H1 (cell line): ENCODE measurements at regions not wholly inside any gene's neighbourhood (a gene's known extent, or its start where the extent isn't known, plus 50 kb on each side); places are given as distances from the start of the nearest gene placed in this dataset.

Experiments used
- BRCA1 ChIP-seq: IDR thresholded peaks from 2 replicates; pipeline ENCODE4 v1.6.1; 2012; ENCODE audit warnings: low read depth, low read length, improper control_type of control experiment
- EP300 ChIP-seq, 2 experiments: IDR thresholded peaks; 1 replicate in 1 of 2; 2 replicates in 1 of 2; pipeline ENCODE4 v1.6.1; 2011 to 2012; ENCODE audit warnings: low read depth in 2 of 2, low read length in 2 of 2, mild to moderate bottlenecking in 2 of 2, borderline replicate concordance in 1 of 2, inconsistent platforms in 1 of 2, moderate library complexity in 1 of 2
- KDM5A ChIP-seq: fragments of 200-600 bp; IDR thresholded peaks from 2 replicates; pipeline ENCODE4 v1.7.1; 2012; ENCODE audit warnings: mild to moderate bottlenecking, low read length, inconsistent platforms, mixed read lengths
- POLR2A ChIP-seq, 2 experiments: IDR thresholded peaks; 1 replicate in 1 of 2; 2 replicates in 1 of 2; pipeline ENCODE4 v1.6.1; 2011; ENCODE audit warnings: low read depth in 2 of 2, low read length in 2 of 2, mild to moderate bottlenecking in 2 of 2; ENCODE audit errors: control extremely low read depth in 1 of 2
- POLR2AphosphoS5 ChIP-seq: IDR thresholded peaks from 2 replicates; pipeline ENCODE4 v1.6.1; 2011; ENCODE audit warnings: low read depth, low read length
- RXRA ChIP-seq: IDR thresholded peaks from 2 replicates; pipeline ENCODE4 v1.6.1; 2011; ENCODE audit warnings: low read depth, mild to moderate bottlenecking, low read length, moderate library complexity; ENCODE audit not compliant: insufficient read depth
- TF ChIP-seq, protein P1 (sequence below), 3 experiments: IDR thresholded peaks; 1 replicate in 2 of 3; 2 replicates in 1 of 3; pipeline versions ENCODE4 v1.5.1 to v1.6.1; 2011; ENCODE audit warnings: low read length in 3 of 3, mild to moderate bottlenecking in 3 of 3, inconsistent platforms in 2 of 3, low read depth in 1 of 3, moderate library complexity in 1 of 3; ENCODE audit not compliant: insufficient read depth in 1 of 3; ENCODE audit errors: control extremely low read depth in 1 of 3

DNA sequence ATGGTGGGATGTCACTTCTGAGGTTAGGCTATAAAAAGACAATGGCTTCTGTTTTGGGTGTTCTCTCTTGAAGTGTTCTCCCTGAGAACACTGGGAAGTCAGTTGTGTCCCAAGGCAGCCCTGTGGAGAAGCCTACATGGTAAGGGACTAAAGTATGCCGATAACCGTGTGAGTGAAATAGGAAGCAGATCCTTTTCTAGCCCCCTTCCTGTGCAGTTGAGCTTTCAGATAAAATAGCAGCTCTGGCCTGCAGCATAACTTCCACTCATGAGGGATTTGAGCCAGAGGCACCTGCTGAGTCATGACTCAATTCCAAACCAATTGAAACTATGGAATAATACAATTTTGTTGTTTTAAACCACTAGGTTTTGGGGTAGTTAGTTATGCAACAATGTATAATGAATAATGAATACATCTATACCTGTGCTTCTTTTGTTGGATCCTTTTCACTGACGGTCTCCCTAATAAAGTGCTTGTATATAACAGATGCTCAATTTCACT is 241.6 kb downstream of the TFAP2B start:
- TF ChIP-seq BRCA1: no peak
- no peak for TF ChIP-seq EP300 (IDR thresholded peaks at IDR 0.05; ENCODE audit: borderline replicate concordance in 1 of 2, low read depth in 2 of 2, low read length in 2 of 2)
- TF ChIP-seq RXRA: no peak
- TF ChIP-seq POLR2AphosphoS5: no peak
- TF ChIP-seq, protein P1, sequence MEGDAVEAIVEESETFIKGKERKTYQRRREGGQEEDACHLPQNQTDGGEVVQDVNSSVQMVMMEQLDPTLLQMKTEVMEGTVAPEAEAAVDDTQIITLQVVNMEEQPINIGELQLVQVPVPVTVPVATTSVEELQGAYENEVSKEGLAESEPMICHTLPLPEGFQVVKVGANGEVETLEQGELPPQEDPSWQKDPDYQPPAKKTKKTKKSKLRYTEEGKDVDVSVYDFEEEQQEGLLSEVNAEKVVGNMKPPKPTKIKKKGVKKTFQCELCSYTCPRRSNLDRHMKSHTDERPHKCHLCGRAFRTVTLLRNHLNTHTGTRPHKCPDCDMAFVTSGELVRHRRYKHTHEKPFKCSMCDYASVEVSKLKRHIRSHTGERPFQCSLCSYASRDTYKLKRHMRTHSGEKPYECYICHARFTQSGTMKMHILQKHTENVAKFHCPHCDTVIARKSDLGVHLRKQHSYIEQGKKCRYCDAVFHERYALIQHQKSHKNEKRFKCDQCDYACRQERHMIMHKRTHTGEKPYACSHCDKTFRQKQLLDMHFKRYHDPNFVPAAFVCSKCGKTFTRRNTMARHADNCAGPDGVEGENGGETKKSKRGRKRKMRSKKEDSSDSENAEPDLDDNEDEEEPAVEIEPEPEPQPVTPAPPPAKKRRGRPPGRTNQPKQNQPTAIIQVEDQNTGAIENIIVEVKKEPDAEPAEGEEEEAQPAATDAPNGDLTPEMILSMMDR (IDR thresholded peaks at IDR 0.05; ENCODE audit: control extremely low read depth in 1 of 3, insufficient read depth in 1 of 3, low read depth in 1 of 3, low read length in 3 of 3): no peak
- no peak for TF ChIP-seq POLR2A (IDR thresholded peaks at IDR 0.05; ENCODE audit: control extremely low read depth in 1 of 2, low read depth in 2 of 2, low read length in 2 of 2)
- no peak for TF ChIP-seq KDM5A
